HEK293T (cell line): ENCODE measurements at regions not wholly inside any gene's neighbourhood (a gene's known extent, or its start where the extent isn't known, plus 50 kb on each side); places are given as distances from the start of the nearest gene placed in this dataset.

Experiments
- CTCF ChIA-PET: fragments of 350-600 bp; formaldehyde crosslinking; extraction: SDS; loops from one replicate; lab custom pipeline; 2021; ENCODE audit warnings: antibody characterized with exemption, inconsistent platforms; lab: Yijun Ruan, JAX
- POLR2A ChIA-PET: fragments of 350-600 bp; formaldehyde crosslinking; extraction: SDS; loops from one replicate; lab custom pipeline; 2020; ENCODE audit warnings: antibody characterized with exemption, inconsistent platforms; lab: Yijun Ruan, JAX
- DNase-seq: peaks from one replicate; pipeline ENCODE4 v3.0.0; 2012; ENCODE audit warnings: mixed read lengths; ENCODE audit errors: extremely low spot score
- ARNT ChIP-seq: fragments of 450-650 bp; IDR thresholded peaks from 2 replicates; pipeline ENCODE4 v1.6.1; 2017; ENCODE audit warnings: mild to moderate bottlenecking
- BHLHE40 ChIP-seq: fragments of 450-650 bp; IDR thresholded peaks from 2 replicates; pipeline ENCODE4 v1.6.1; 2016; ENCODE audit warnings: mild to moderate bottlenecking, moderate library complexity, borderline replicate concordance
- CTBP1 ChIP-seq: fragments of 450-650 bp; IDR thresholded peaks from 2 replicates; pipeline ENCODE4 v1.6.1; 2016; ENCODE audit warnings: borderline replicate concordance
- ELF4 ChIP-seq: fragments of 450-650 bp; IDR thresholded peaks from 2 replicates; pipeline ENCODE4 v1.6.1; 2017; ENCODE audit warnings: antibody characterized with exemption
- FOXA1 ChIP-seq: fragments of 450-650 bp; IDR thresholded peaks from 2 replicates; pipeline ENCODE4 v1.6.1; 2016; ENCODE audit warnings: mild to moderate bottlenecking
- FOXK2 ChIP-seq: fragments of 450-650 bp; IDR thresholded peaks from 2 replicates; pipeline ENCODE4 v1.6.1; 2016; ENCODE audit warnings: mild to moderate bottlenecking
- FOXM1 ChIP-seq: fragments of 450-650 bp; IDR thresholded peaks from 2 replicates; pipeline ENCODE4 v1.6.1; 2017; ENCODE audit warnings: mild to moderate bottlenecking, borderline replicate concordance
- HDGF ChIP-seq: fragments of 450-650 bp; IDR thresholded peaks from 2 replicates; pipeline ENCODE4 v1.6.1; 2017; ENCODE audit warnings: antibody characterized with exemption, borderline replicate concordance
- L3MBTL2 ChIP-seq: fragments of 450-650 bp; conservative IDR thresholded peaks from 2 replicates; pipeline ENCODE4 v1.6.1; 2016; ENCODE audit warnings: mild to moderate bottlenecking
- LEF1 ChIP-seq: fragments of 450-650 bp; IDR thresholded peaks from 2 replicates; pipeline ENCODE4 v1.6.1; 2017; ENCODE audit warnings: mild to moderate bottlenecking, borderline replicate concordance
- NFRKB ChIP-seq: fragments of 450-650 bp; IDR thresholded peaks from 2 replicates; pipeline ENCODE4 v1.6.1; 2016; ENCODE audit warnings: mild to moderate bottlenecking, moderate library complexity
- PKNOX1 ChIP-seq: fragments of 450-650 bp; IDR thresholded peaks from 2 replicates; pipeline ENCODE4 v1.6.1; 2016
- SP1 ChIP-seq: fragments of 450-650 bp; IDR thresholded peaks from 2 replicates; pipeline ENCODE4 v1.6.1; 2017
- SUZ12 ChIP-seq: fragments of 450-650 bp; IDR thresholded peaks from 2 replicates; pipeline ENCODE4 v1.6.1; 2016; ENCODE audit warnings: mild to moderate bottlenecking
- TARDBP ChIP-seq: fragments of 450-650 bp; IDR thresholded peaks from 2 replicates; pipeline ENCODE4 v1.6.1; 2016
- ZNF384 ChIP-seq: fragments of 450-650 bp; IDR thresholded peaks from 2 replicates; pipeline ENCODE4 v1.6.1; 2016

GRCh38 chr9:99721898-99722297 is 99.8 kb upstream of the NR4A3 start:
- CTCF ChIA-PET, result no interaction called here
- POLR2A ChIA-PET, result no interaction called here
- no peak for DNase-seq
- TF ChIP-seq ARNT (no peak), NFRKB (no peak), HDGF (no peak), FOXA1 (no peak), ELF4 (no peak), FOXK2 (no peak), PKNOX1 (no peak), ZNF384 (no peak), SUZ12 (no peak), SP1 (no peak), L3MBTL2 (no peak), BHLHE40 (no peak), FOXM1 (no peak), LEF1 (no peak), TARDBP (no peak), CTBP1 (no peak)

- TF ChIP-seq SP1 (no peak), SUZ12 (no peak), ARNT (no peak), LEF1 (no peak), BHLHE40 (no peak), ELF4 (no peak), CTBP1 (no peak), FOXA1 (no peak), FOXM1 (no peak), FOXK2 (no peak), PKNOX1 (no peak), TARDBP (no peak)
- DNase-seq, result no peak
- POLR2A ChIA-PET, result no interaction called here
- CTCF ChIA-PET, result no interaction called here
Measured at GRCh38 chr9:99722877-99723276, 98.8 kb upstream of the NR4A3 start.

DNA sequence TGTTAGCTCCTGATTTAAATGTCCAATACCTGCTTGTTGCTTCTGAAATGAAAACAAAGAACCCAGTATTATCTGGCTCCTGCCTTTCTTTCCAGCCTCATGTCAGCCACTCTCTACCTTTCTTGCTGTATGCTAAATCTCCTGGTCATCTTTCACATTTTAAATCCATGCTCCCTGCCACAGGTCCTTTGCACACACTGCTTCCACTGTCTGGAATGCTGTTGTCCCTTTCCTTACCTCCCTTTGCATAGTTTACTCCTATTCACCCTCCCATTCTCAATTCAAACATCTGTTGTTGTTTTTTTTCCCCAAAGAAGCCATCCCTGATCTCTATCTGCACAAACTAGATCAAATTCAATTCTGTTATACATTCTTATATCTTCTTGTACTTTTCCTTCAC is 97.0 kb upstream of the NR4A3 start:
- DNase-seq, result no peak
- ChIA-PET POLR2A (no interaction called here), CTCF (no interaction called here)
- TF ChIP-seq ELF4 (no peak), SP1 (no peak), BHLHE40 (no peak), SUZ12 (no peak), FOXA1 (no peak), LEF1 (no peak), ARNT (no peak), FOXM1 (no peak), TARDBP (no peak), L3MBTL2 (no peak)

DNA sequence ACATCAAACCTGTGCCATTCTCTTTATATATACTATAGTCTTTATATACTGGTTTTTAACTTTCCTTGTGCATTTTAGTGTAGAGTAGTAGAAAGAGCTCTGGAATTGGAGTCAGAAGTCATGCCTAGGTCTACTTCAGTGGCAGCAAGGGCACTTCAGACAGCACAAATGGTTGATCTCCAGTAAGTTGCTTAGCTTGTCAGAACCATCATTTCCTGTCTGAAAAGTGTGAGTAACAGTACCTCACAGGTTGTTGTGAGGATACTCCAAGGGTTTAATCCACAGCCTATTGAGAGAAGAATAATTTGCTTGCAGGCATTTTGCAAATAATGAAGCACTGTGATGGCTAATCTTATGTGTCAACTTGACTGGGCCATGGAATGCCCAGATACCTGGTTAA is 95.8 kb upstream of the NR4A3 start:
- ChIA-PET POLR2A (no interaction called here), CTCF (no interaction called here)
- TF ChIP-seq PKNOX1 (no peak), ELF4 (no peak), NFRKB (no peak), LEF1 (no peak), SP1 (no peak), L3MBTL2 (no peak), SUZ12 (no peak), ZNF384 (no peak), TARDBP (no peak), ARNT (no peak), CTBP1 (no peak), BHLHE40 (no peak), HDGF (no peak), FOXM1 (no peak), FOXK2 (no peak)
- no peak for DNase-seq

- POLR2A ChIA-PET, result no interaction called here
- DNase-seq, result no peak
- CTCF ChIA-PET, result no interaction called here
- TF ChIP-seq BHLHE40 (no peak), TARDBP (no peak), SP1 (no peak)
Measured at GRCh38 chr9:99726758-99727157, 94.9 kb upstream of the NR4A3 start.

DNA sequence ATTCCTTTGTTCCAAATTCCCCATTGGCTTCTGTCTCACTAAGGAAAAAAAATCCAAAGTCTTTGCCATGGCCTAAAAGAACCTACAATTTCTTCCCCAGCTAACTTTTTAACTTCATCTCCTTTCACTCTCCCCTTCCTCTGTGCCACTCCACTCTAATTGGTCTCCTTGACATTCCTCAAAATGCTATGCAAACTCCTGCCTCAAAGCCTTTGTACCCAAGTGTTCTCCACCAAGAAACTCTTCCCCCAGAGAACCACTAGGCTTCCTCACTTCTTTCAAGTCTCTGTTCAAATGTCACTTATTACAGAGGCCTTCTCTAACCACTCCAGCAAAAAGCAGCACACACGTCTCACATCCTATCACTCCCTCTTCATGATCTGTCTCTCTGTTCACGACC is 91.6 kb upstream of the NR4A3 start:
- ChIA-PET CTCF (interaction anchor here (0.6 kb wide), 1 partner anchor 14 kb away, joined by 5 read pairs; no protein-coding TSS in a partner anchor), POLR2A (no interaction called here)
- DNase-seq, result no peak
- TF ChIP-seq HDGF (no peak), FOXA1 (no peak), FOXK2 (no peak)

DNA sequence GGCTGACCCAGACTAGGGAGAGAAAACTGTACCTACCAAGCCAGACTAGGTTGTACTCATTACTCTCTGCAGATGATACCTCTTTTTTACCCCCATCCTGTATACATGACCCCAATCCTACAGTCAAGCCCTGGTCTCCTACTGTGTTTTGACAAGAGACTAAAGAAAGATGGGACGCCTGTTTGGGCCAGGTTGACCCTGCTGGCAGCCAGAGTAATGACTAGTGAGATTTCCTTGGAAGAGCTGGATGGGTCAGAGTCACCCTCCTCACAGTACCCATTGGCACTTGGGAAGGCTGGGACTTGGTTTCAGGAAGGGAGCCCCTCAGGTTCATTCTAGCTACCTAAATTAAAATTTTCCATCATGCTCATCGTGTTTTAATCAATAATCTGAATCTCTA is 89.7 kb upstream of the NR4A3 start:
- no peak for TF ChIP-seq FOXM1
- TF ChIP-seq ZNF384, result no peak
- no peak for TF ChIP-seq FOXA1
- no peak for TF ChIP-seq FOXK2
- no peak for TF ChIP-seq ELF4
- no peak for TF ChIP-seq L3MBTL2
- no peak for TF ChIP-seq PKNOX1
- TF ChIP-seq TARDBP, result no peak
- TF ChIP-seq SP1, result no peak
- TF ChIP-seq NFRKB, result no peak
- TF ChIP-seq BHLHE40, result no peak
- no peak for DNase-seq
- ChIA-PET CTCF (interaction anchor here (1.0 kb wide), 1 partner anchor 9 kb away, joined by 3 read pairs; no protein-coding TSS in a partner anchor), POLR2A (no interaction called here)
